ENCODE measurements at regions not wholly inside any gene's neighbourhood (a gene's known extent, or its start where the extent isn't known, plus 50 kb on each side); places are given as distances from the start of the nearest gene placed in this dataset.
"Not testable (repeated sequence)": the region's sequence is repeated elsewhere in the genome, so short reads cannot be mapped to it uniquely, and the experiment has no call there.

DNA sequence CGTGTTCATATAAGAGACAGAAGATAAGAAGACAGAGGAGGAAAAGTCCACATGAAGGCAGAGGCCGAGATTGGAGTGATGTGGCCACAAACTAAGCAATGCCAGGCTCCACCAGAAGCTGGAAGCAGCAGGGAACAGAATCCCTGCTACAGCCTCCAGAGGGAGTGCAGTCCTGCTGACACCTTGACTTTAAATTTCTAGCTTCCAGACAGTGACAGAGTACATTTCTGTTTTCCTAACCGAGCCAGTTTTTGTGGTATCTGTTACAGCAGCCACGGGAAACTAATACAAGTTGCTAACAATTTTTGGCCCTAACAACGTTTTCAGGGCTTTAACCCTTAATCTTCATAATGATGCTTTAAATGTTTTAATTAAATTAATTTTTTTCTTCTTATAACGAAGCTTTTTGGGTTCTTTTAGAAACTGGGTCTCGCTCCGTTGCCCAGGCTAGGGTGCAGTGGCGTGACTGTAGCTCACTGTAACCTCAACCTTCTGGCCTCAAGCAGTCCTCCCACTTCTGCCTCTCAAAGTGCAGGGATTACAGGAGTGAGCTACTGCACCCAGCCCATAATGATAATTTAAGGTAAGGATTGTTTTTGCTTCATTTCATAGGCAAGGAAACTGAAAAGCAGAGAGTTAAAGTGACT is 202.3 kb upstream of the PROK2 start:
- H3K9me3 Mint-ChIP-seq: peaks cover 17% of the 10 kb centered on the region
- H3K27ac Mint-ChIP-seq: no peak overlapping the region
- H3K36me3 Mint-ChIP-seq: no peaks in the 10 kb centered on the region
- DNase-seq (ENCODE audit: low spot score in 2 of 2, unreplicated experiment in 2 of 2): no peak
- H3K4me3 Mint-ChIP-seq: no peak overlapping the region
- TF ChIP-seq, protein P1, sequence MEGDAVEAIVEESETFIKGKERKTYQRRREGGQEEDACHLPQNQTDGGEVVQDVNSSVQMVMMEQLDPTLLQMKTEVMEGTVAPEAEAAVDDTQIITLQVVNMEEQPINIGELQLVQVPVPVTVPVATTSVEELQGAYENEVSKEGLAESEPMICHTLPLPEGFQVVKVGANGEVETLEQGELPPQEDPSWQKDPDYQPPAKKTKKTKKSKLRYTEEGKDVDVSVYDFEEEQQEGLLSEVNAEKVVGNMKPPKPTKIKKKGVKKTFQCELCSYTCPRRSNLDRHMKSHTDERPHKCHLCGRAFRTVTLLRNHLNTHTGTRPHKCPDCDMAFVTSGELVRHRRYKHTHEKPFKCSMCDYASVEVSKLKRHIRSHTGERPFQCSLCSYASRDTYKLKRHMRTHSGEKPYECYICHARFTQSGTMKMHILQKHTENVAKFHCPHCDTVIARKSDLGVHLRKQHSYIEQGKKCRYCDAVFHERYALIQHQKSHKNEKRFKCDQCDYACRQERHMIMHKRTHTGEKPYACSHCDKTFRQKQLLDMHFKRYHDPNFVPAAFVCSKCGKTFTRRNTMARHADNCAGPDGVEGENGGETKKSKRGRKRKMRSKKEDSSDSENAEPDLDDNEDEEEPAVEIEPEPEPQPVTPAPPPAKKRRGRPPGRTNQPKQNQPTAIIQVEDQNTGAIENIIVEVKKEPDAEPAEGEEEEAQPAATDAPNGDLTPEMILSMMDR (IDR thresholded peaks at IDR 0.05; ENCODE audit: unreplicated experiment): no peak
- H3K4me1 Mint-ChIP-seq: no peaks in the 10 kb centered on the region
- no peaks in the 10 kb centered on the region for H3K27me3 Mint-ChIP-seq (ENCODE audit: low read depth)

DNA sequence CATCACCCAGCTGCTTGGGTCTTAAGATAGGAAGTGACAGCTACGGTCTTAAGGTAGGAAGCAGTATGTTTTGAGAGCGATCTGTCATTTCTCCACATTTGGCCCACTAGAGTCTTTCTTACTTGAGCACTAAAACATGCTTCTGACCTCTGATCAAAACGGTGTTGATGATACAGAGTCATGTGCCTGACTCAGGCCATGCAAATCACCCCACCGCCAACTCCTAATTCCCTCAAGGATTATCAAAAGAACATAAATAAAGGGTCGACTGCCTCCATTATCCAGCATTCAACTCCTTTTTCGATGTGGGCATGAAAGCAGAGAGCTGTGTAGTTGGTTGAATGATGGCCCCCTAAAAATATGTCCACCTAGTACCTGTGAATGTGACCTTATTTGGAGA is 201.7 kb upstream of the PROK2 start:
- H3K9me3 Mint-ChIP-seq: peaks cover 17% of the 10 kb centered on the region
- no peak overlapping the region for H3K4me3 Mint-ChIP-seq
- no peaks in the 10 kb centered on the region for H3K27me3 Mint-ChIP-seq (ENCODE audit: low read depth)
- DNase-seq (ENCODE audit: low spot score in 2 of 2, unreplicated experiment in 2 of 2): no peak
- H3K4me1 Mint-ChIP-seq: no peaks in the 10 kb centered on the region
- H3K27ac Mint-ChIP-seq: no peak overlapping the region
- TF ChIP-seq, protein P1 (IDR thresholded peaks at IDR 0.05; ENCODE audit: unreplicated experiment): no peak
- no peaks in the 10 kb centered on the region for H3K36me3 Mint-ChIP-seq

DNA sequence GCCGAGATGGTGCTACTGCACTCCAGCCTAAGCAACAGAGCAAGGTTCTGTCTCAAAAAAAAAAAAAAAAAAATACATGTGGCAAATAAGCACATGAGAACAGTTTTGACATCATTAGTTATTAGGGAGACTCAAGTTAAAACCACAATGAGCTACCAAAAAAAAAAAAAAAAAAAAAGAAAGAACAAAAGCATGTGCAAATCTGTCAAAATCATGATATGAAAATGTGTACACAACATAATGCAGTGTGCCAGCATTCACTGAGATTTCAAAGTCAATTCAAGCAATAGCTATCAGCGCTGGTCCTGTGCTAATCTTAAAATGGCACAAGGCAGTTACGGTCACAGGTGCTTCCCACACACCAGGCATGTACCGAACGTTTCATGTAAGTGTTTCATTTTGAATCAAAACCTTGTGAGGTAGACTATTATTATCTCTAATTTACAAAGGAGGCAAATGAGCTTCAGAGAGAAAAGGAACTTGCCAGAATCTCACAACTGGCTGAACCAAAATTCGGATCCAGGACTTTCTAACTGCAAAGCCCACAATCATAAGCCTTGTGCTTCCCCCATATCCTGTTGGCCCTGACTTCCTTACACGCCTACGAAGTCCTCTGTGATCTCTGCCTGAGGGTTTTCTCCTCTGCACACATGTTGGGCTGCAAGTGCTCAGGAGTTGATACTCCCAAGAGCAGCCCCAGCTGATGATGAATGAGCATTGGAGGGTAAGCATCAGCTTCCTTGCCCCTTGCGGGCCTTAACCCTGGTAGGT is 200.1 kb upstream of the PROK2 start:
- Mint-ChIP-seq H3K9me3 (peaks cover 4% of the 10 kb centered on the region), H3K4me1 (no peaks in the 10 kb centered on the region), H3K36me3 (no peaks in the 10 kb centered on the region), H3K27ac (no peak overlapping the region), H3K27me3 (ENCODE audit: low read depth) (no peaks in the 10 kb centered on the region), H3K4me3 (no peak overlapping the region)
- TF ChIP-seq, protein P1 (IDR thresholded peaks at IDR 0.05; ENCODE audit: unreplicated experiment): no peak
- no peak for DNase-seq (ENCODE audit: low spot score in 2 of 2, unreplicated experiment in 2 of 2)

DNA sequence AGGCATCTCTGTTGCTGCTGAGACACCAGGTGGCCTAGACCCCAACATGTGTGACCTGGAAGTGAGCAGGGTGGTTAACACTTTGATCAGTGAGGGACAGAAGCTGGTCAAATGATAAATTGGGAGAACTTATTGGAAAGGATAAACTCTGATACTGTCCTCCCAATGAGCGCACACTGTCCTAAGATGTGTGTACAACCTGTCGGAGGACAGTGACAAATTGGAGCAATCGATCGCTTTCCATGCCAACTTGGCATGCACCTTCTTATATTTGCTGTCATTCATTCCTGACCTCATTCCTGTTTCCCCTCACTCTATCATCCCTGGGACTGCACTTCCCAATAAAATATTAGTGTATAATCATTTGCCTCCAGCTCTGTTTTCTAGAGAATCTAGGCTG is 198.7 kb upstream of the PROK2 start:
- H3K36me3 Mint-ChIP-seq: no peaks in the 10 kb centered on the region

DNA sequence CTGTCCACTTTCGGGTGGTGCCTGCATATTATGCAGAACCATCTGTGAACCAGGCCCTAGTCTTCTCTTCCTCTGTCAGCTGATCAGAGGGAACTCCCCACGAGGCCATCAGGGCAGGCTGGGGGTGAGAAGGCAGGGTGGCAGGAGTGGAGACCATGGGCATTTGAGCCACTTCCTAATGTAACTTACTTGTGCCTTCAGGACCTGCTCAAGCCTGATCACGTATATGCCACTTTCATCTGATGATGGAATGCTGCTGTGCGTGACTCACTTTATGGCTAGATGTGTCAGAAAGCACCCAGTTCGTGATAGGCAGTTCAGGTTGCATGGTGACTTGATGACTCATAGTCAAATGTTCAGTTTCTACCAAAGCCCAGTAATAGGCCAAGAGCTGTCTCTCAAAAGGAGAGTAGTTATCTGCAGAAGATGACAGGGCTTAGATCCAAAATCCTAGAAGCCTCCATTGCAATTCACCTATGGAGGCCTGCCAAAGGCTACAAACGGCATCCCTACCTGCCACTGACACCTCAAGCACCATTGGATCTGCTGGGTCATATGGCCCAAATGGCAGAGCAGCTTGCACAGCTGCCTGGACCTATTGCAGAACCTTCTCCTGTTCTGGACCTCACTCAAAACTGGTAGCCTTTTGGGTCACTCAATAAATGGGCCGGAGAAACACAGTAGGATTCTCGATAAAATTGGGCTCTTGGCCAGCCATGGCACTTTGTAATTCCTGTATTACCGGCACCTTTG is 197.7 kb upstream of the PROK2 start:
- H3K27ac Mint-ChIP-seq; DNase-seq (ENCODE audit: low spot score in 2 of 2, unreplicated experiment in 2 of 2); H3K36me3 Mint-ChIP-seq; H3K27me3 Mint-ChIP-seq (ENCODE audit: low read depth); H3K4me1 Mint-ChIP-seq; H3K9me3 Mint-ChIP-seq; H3K4me3 Mint-ChIP-seq: not testable (repeated sequence)

More for the DNA sequence above, 198.7 kb upstream of the PROK2 start:
- H3K4me3 Mint-ChIP-seq: no peak overlapping the region
- H3K27me3 Mint-ChIP-seq (ENCODE audit: low read depth): no peaks in the 10 kb centered on the region
- no peak for DNase-seq (ENCODE audit: low spot score in 2 of 2, unreplicated experiment in 2 of 2)
- TF ChIP-seq, protein P1 (IDR thresholded peaks at IDR 0.05; ENCODE audit: unreplicated experiment): no peak
- peaks cover 4% of the 10 kb centered on the region for H3K9me3 Mint-ChIP-seq
- H3K4me1 Mint-ChIP-seq: peaks cover 2% of the 10 kb centered on the region
- H3K27ac Mint-ChIP-seq: no peak overlapping the region

DNA sequence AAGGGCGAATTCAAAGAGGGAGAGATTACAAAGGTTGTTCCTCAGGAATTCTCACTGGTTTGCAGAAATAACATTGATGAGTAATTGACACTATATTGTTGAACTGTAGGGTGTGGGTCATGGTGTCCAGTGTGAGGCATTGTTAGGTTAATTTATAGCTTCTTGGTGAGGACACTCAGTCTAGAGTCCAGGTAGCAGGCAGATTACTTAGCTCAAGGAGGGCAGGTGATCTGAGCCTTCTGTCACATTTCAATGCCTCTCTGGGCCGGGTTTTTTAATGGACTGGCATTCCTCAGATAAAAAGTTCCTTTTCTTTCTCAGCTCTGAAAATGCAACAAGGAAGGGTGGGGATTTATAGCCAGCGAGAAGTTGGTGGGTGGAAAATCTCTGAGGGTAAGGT is 194.2 kb upstream of the PROK2 start:
- Mint-ChIP-seq H3K4me1 (peaks cover 12% of the 10 kb centered on the region), H3K27ac (no peak overlapping the region), H3K27me3 (ENCODE audit: low read depth) (no peaks in the 10 kb centered on the region), H3K9me3 (peaks cover 4% of the 10 kb centered on the region), H3K4me3 (no peak overlapping the region), H3K36me3 (no peaks in the 10 kb centered on the region)
- DNase-seq (ENCODE audit: low spot score in 2 of 2, unreplicated experiment in 2 of 2): no peak
- TF ChIP-seq, protein P1 (IDR thresholded peaks at IDR 0.05; ENCODE audit: unreplicated experiment): no peak
